HG02943 (cell line): ENCODE measurements at regions not wholly inside any gene's neighbourhood (a gene's known extent, or its start where the extent isn't known, plus 50 kb on each side); places are given as distances from the start of the nearest gene placed in this dataset.

Experiments
- ATAC-seq: cut with Tn5 transposase; IDR thresholded peaks from one replicate; pipeline ENCODE4 v1.9.1; 2021; ENCODE audit warnings: mild to moderate bottlenecking, low read depth, moderate library complexity; ENCODE audit not compliant: unreplicated experiment

DNA sequence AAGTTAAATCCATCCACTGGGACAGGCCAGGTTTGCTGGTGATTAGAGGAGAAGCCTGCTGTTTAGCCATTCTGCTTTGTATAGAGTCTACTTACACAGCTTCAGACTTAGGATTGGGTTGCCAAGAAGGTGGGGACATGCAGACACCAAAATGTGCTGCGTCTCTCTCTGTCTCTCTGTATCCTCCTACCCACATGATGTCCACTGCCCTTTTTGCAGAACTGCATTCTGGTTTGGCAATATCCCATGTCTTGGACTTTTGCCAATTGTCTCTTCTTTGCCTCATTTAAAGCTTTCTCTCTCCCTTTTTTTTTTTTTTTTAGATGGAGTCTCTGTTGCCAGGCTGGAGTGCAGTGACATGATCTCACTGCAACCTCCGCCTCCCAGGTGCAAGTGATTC is 261.1 kb upstream of the FN1 start:
- no peak for ATAC-seq

DNA sequence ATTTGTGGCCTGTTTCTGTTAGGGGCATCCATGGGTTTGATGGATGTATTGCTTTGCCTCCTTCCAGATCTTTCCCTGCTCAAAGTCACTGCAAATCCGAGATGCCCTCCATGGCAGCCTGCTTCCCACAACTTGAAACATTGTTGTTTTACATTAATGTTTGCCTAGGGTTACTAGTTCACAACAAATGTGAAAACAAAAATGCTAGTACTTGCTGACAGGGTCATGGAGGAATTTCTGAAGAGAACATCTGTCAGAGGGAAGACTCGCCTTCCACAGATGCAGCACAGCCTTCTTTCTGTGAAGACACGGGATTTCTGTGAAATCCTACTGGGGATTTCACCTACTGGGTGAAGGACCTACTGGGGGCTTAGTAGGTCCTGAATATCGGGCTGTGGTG is 260.0 kb upstream of the FN1 start:
- no peak for ATAC-seq

GRCh38 chr2:215693999-215694580 is 258.2 kb upstream of the FN1 start:
- ATAC-seq, result no peak

- ATAC-seq, result no peak
Observed at GRCh38 chr2:215693193-215693998, 257.5 kb upstream of the FN1 start.

DNA sequence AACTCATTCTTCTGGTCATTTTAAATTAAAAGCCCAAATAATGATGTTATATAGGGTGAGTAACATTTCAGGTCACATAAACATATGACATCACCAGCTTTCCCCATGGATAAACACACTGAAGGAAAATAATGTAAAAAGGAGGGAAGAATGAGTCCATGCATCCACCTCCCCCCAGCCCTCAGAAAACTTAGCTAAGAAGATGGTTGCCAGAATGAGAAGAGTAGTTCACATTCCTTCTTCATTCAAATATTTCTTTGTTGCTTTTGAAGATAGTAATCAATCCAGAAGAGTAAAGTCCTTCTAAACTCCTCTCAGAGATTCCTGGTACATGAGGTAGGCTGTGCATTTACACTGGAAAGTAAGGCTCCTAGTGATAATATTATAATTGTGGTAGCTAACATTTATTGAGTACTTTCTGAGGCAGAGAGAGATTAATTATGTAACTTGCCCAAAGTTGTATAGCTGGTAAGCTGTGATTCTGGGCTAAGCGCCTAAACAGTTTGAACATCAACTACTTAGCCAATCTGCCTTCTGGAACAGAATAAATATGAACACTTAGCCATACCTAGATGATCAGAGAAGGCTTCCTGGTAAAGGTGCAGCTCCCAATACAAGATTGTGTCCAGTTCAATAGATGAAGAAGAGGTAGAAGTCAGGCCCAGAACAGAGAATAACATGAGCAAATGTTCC is 256.7 kb upstream of the FN1 start:
- ATAC-seq, result no peak

DNA sequence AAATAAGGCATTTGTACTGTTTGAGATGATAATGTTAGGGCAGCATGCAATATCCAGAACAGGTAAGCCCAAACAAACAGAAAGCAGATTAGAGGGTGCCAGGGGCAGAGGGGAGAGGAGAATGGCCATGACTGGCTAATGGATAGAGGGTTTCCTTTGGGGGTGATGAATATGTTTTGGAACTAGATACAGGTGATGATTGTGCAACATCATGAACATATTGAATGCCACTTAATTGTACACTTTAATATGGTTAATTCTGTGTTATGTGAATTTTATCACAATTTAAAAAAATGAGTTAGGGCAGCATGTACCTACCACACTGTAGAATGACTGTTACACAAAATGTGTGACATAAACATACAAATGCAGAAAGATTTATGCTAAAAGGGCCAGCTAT is 255.5 kb upstream of the FN1 start:
- ATAC-seq, result no peak

DNA sequence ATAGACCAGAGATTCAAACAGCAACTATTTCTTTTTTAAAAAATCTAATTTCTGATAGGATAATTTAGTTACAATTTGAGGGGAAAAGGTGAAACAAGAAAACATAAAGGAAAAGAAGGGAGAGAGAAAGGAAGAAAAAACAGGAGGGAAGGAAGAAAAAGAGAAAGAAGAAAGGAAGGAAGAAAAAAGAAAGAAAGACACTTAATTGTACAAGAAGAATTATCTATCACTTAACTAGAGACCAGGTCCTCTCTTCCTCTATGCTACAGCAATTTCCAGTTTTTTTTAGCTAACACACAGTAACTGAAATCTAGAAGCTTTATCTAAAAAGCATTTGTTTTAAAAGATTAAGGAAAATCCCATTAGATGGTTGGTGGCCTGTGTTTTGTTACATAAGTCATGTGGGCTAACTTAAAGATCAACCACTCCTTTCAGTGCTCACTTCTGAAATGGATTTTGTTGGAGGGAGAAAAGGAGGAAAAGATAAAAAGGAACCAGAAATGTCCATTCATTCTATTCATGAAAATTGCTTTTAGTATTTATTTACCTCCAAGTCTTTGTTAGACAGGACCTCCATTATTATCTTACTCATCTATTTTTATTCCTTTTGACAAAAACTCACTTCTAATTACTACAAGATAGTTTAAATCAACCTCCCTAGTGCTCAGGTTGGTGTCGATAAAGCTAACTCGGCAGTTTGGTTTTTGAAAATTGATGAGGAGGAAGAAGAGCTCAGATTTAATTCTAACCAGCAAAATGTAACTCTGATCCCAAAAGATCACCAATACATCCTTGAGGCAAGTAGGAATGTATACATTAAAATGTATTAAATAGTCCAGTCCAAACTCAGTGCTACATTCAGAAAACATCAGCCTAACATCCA is 251.5 kb upstream of the FN1 start:
- no peak for ATAC-seq

DNA sequence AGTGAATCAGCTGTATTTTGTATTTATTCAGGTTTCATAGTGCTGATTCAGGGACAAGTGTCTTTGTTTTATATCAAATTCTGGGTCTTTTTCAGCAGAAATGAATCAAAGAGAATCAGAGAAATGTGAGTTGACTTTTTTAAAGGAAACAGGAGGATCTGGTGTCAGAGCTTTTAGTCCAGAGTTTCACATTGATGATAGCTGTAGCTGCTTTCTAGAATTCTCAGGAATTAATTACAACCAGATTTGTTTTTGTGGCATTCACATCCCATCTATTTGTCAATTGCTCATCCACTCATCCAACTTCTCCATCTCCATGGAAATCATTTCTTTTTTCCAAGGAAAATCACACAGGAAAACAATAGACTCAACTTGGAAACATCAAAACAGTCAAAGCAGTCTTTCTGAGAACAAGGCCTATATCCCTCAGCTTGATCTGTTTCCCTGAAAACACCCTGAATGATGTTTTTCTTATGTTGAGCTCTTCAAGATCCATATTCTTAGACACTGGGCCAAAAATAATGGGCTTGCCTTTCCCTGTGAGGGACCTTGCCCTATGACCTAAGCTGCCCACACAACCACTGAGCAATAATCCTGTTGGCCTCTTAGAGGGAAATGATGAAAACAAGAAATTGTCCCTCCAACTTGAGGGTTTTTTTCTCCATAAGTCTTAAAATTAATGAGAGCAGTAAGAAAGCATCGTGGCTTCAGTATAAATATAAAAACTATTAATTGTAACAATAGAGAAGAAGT is 249.5 kb upstream of the FN1 start:
- no peak for ATAC-seq

- ATAC-seq, result no peak
Observed at GRCh38 chr2:215684448-215685237, 248.8 kb upstream of the FN1 start.

- no peak for ATAC-seq
Observed at GRCh38 chr2:215683295-215683694, 247.4 kb upstream of the FN1 start.

GRCh38 chr2:215681799-215682596 is 246.1 kb upstream of the FN1 start:
- ATAC-seq, result no peak

GRCh38 chr2:215680605-215681598 is 245.0 kb upstream of the FN1 start:
- ATAC-seq, result no peak

DNA sequence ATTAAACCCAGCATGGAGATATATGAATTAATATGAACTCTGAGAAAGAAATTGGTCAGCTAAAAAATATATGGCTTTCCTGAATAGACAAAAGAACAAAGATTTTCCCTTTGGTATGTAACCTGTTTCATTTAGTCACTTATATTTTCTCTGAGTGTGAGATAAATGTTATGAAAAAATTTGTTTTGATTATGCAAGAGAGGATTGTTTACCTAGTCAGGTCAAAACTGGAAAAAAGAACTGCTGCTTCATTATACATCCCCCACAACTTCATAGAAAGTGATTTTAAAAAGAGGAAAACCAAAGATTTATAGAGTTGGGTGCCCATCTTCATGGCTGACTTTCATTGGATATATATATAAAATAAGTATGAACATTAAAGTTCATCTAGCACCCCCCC is 242.2 kb upstream of the FN1 start:
- ATAC-seq, result no peak

DNA sequence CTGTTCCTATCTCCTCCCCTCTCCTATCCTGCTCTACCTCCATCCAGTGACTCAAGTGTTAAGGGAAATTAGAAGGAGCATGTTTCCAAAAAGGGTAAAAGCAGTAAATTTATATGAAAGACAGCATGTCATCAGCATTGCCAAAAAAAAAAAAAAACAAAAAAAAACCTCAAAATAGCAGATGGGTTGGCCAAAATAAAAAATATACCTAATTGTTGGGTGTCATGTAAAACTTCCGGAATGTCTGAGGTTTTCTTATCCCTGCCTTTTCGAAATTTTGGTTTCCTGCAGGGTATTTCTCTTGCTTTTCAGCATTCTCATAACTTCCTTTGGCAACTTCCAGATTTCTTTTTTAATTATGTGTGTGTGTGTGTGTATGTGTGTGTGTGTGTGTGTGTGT is 241.6 kb upstream of the FN1 start:
- ATAC-seq, result no peak

DNA sequence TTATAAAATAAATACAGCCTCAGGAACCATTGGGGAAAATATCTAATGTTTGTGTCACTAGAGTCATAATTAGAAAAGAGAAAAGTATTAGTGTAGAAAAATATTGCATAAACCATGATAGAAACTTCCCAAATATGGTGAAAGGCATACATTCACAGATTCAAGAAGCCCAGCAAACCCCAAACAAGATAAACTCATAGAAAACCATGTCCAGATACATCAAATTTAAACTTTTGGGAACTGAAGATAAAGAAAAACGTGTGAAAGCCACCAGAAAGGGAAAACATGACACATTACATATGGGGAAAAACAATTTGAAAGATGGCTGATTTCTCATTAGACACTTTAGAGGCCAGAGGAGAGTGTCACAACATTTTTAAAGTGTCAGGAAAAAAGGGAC is 236.5 kb upstream of the FN1 start:
- no peak for ATAC-seq

DNA sequence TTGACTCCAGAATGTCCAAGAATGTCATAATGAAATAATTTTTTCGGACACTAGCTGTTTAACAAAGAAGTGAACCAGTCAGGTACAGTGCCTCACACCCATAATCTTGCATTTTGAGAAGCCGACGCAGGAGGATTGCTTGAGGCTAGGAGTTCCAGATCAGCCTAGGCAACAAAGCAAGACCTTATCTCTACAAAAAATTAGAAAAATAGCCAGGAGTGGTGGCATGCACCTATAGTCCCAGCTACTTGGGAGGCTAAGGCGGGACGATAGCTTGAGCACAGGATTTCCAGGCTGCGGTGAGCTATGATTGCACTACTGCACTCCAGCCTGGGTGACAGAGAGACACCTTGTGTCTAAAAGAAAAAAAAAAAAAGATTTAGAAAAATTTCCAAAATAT is 235.8 kb upstream of the FN1 start:
- ATAC-seq, result no peak

DNA sequence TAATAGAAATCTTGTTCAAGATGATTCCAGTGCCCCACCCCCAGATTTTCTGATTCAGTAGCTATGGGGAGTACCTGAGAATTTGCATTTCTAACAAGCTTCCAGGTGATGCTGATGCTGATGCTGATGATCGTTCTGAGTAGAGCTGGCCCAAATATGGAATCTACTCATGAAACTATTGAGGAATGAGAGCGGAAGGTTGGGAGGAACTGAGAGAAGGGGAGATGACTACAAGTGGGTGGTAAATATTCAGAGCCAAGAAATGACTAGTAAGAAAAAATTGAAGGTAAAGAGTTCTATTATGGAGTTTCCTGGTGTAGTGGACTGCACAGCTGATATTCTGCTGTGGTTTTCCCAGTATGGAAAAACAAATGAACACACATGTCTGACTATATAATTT is 235.4 kb upstream of the FN1 start:
- no peak for ATAC-seq
